OCI-LY1 (cell line): ENCODE measurements at regions not wholly inside any gene's neighbourhood (a gene's known extent, or its start where the extent isn't known, plus 50 kb on each side); places are given as distances from the start of the nearest gene placed in this dataset.

ENCODE experiments used
- EZH2 ChIP-seq: fragments of 200-600 bp; sonication (generic), shearing (Covaris generic); IDR thresholded peaks from 2 replicates; pipeline ENCODE4 v1.8.0; 2017; ENCODE audit warnings: borderline replicate concordance, mixed run types, mild to moderate bottlenecking, antibody characterized with exemption, low read length, moderate library complexity, mixed read lengths
- TF ChIP-seq, protein P1 (sequence below): fragments of 200-600 bp; sonication (generic), shearing (Covaris generic); IDR thresholded peaks from 2 replicates; pipeline ENCODE4 v1.5.1; 2017; ENCODE audit warnings: mild to moderate bottlenecking, antibody characterized with exemption, low read length, moderate library complexity, mixed read lengths

DNA sequence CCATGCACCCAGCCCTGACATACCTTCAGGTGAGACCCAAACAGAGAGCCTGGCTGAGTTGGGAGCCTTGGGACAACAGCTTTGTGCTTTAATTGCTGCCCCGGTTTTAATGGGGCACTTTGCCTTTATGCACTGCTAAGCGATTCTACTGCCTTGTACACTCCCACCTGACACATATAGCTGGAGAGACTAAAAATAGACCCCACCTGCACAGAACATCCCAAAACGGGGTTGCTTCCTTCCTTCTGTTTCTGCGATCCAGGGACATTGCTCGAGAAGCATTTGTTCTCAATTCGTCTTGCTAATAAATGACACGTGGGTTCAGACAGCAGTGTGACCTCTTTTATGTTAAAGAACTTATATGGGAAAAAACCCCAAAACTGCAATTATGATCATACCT lies 258.8 kb upstream of the MYO3A start:
- TF ChIP-seq, protein P1, sequence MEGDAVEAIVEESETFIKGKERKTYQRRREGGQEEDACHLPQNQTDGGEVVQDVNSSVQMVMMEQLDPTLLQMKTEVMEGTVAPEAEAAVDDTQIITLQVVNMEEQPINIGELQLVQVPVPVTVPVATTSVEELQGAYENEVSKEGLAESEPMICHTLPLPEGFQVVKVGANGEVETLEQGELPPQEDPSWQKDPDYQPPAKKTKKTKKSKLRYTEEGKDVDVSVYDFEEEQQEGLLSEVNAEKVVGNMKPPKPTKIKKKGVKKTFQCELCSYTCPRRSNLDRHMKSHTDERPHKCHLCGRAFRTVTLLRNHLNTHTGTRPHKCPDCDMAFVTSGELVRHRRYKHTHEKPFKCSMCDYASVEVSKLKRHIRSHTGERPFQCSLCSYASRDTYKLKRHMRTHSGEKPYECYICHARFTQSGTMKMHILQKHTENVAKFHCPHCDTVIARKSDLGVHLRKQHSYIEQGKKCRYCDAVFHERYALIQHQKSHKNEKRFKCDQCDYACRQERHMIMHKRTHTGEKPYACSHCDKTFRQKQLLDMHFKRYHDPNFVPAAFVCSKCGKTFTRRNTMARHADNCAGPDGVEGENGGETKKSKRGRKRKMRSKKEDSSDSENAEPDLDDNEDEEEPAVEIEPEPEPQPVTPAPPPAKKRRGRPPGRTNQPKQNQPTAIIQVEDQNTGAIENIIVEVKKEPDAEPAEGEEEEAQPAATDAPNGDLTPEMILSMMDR = no peak
- no peak for TF ChIP-seq EZH2
